Nephron (organoid): ENCODE measurements at regions not wholly inside any gene's neighbourhood (a gene's known extent, or its start where the extent isn't known, plus 50 kb on each side); places are given as distances from the start of the nearest gene placed in this dataset.

ENCODE experiments used
- H3K27ac Mint-ChIP-seq, 3 experiments: 2 replicates each; pipeline ENCODE4 v1.8.0; 2020; ENCODE audit warnings: mixed read lengths in 3 of 3, mild to moderate bottlenecking in 2 of 3, moderate library complexity in 1 of 3
- H3K27me3 Mint-ChIP-seq: 2 replicates; pipeline ENCODE4 v1.8.0; 2021; ENCODE audit warnings: low read depth, mild to moderate bottlenecking, moderate library complexity, mixed read lengths
- H3K36me3 Mint-ChIP-seq: 2 replicates; pipeline ENCODE4 v1.8.0; 2020; ENCODE audit warnings: low read depth, mixed read lengths
- H3K4me1 Mint-ChIP-seq: 2 replicates; pipeline ENCODE4 v1.8.0; 2020; ENCODE audit warnings: mixed read lengths
- H3K4me3 Mint-ChIP-seq, 3 experiments: 2 replicates each; pipeline ENCODE4 v1.8.0; 2020; ENCODE audit warnings: mild to moderate bottlenecking in 3 of 3, mixed read lengths in 3 of 3, moderate library complexity in 2 of 3
- H3K9me3 Mint-ChIP-seq: 2 replicates; pipeline ENCODE4 v1.8.0; 2020; ENCODE audit warnings: mixed read lengths
- TF ChIP-seq, protein P1 (sequence below), 3 experiments: fragments of 200-600 bp; sonication (generic); IDR thresholded peaks; one replicate each; pipeline ENCODE4 v1.5.0; 2021; ENCODE audit warnings: antibody characterized with exemption in 3 of 3; ENCODE audit not compliant: unreplicated experiment in 3 of 3

GRCh38 chrX:45758319-45758718 is 557.6 kb upstream of the DIPK2B start:
- no peaks in the 10 kb centered on the region for H3K4me1 Mint-ChIP-seq

GRCh38 chrX:45757272-45757671 is 556.6 kb upstream of the DIPK2B start:
- Mint-ChIP-seq H3K27ac (no peak overlapping the region), H3K27me3 (no peaks in the 10 kb centered on the region), H3K9me3 (peaks cover 3% of the 10 kb centered on the region), H3K4me3 (no peak overlapping the region), H3K4me1 (no peaks in the 10 kb centered on the region), H3K36me3 (peaks cover 18% of the 10 kb centered on the region)
- TF ChIP-seq, protein P1, sequence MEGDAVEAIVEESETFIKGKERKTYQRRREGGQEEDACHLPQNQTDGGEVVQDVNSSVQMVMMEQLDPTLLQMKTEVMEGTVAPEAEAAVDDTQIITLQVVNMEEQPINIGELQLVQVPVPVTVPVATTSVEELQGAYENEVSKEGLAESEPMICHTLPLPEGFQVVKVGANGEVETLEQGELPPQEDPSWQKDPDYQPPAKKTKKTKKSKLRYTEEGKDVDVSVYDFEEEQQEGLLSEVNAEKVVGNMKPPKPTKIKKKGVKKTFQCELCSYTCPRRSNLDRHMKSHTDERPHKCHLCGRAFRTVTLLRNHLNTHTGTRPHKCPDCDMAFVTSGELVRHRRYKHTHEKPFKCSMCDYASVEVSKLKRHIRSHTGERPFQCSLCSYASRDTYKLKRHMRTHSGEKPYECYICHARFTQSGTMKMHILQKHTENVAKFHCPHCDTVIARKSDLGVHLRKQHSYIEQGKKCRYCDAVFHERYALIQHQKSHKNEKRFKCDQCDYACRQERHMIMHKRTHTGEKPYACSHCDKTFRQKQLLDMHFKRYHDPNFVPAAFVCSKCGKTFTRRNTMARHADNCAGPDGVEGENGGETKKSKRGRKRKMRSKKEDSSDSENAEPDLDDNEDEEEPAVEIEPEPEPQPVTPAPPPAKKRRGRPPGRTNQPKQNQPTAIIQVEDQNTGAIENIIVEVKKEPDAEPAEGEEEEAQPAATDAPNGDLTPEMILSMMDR (IDR thresholded peaks at IDR 0.05; ENCODE audit: unreplicated experiment in 3 of 3): no peak

More at GRCh38 chrX:45758319-45758718, 557.6 kb upstream of the DIPK2B start:
- H3K27me3 Mint-ChIP-seq: no peaks in the 10 kb centered on the region
- H3K36me3 Mint-ChIP-seq: peaks cover 18% of the 10 kb centered on the region
- H3K4me3 Mint-ChIP-seq: no peak overlapping the region
- no peak overlapping the region for H3K27ac Mint-ChIP-seq
- H3K9me3 Mint-ChIP-seq: peaks cover 3% of the 10 kb centered on the region
- TF ChIP-seq, protein P1 (IDR thresholded peaks at IDR 0.05; ENCODE audit: unreplicated experiment in 3 of 3): no peak

- peaks cover 13% of the 10 kb centered on the region for H3K36me3 Mint-ChIP-seq
- no peaks in the 10 kb centered on the region for H3K4me1 Mint-ChIP-seq
- TF ChIP-seq, protein P1 (IDR thresholded peaks at IDR 0.05; ENCODE audit: unreplicated experiment in 3 of 3): no peak
- no peaks in the 10 kb centered on the region for H3K27me3 Mint-ChIP-seq
- H3K9me3 Mint-ChIP-seq: peaks cover 3% of the 10 kb centered on the region
- H3K4me3 Mint-ChIP-seq: no peak overlapping the region
- H3K27ac Mint-ChIP-seq: peak overlapping the region in 1 of 3 experiments; percentile 43
Observed at GRCh38 chrX:45756557-45756956, 555.9 kb upstream of the DIPK2B start.

- Mint-ChIP-seq H3K9me3 (peaks cover 3% of the 10 kb centered on the region), H3K4me1 (no peaks in the 10 kb centered on the region), H3K36me3 (peaks cover 11% of the 10 kb centered on the region), H3K27ac (peak overlapping the region in 1 of 3 experiments; percentile 21), H3K4me3 (no peak overlapping the region), H3K27me3 (no peaks in the 10 kb centered on the region)
- TF ChIP-seq, protein P1 (IDR thresholded peaks at IDR 0.05; ENCODE audit: unreplicated experiment in 3 of 3): no peak
Observed at GRCh38 chrX:45755703-45756102, 555.0 kb upstream of the DIPK2B start.

- Mint-ChIP-seq H3K36me3 (peaks cover 5% of the 10 kb centered on the region), H3K27me3 (no peaks in the 10 kb centered on the region), H3K4me3 (no peak overlapping the region), H3K27ac (no peak overlapping the region), H3K4me1 (peaks cover 5% of the 10 kb centered on the region), H3K9me3 (no peaks in the 10 kb centered on the region)
- TF ChIP-seq, protein P1 (IDR thresholded peaks at IDR 0.05; ENCODE audit: unreplicated experiment in 3 of 3): no peak
Observed at GRCh38 chrX:45751156-45751555, 550.5 kb upstream of the DIPK2B start.

DNA sequence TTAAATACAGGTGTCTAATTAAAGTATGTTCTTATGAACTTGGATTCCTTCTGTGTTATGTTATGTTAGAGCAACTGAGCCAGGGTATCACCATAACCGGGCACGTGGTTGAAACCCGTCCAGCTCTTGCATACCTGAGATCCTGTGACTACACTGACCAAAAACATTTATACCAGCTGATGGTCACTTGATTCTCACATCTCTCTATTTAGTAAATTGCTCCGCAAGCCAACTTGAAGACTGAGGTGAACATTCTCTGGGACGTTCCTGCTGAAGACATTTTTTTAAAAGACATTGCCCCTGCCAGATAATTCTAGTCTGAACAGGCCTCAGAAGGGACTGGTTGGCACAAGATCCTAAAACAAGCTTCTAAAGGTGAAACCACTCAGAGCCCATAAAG is 550.0 kb upstream of the DIPK2B start:
- H3K27ac Mint-ChIP-seq: no peak overlapping the region
- H3K27me3 Mint-ChIP-seq: no peaks in the 10 kb centered on the region
- H3K4me1 Mint-ChIP-seq: peaks cover 5% of the 10 kb centered on the region

More for the DNA sequence above, 550.0 kb upstream of the DIPK2B start:
- TF ChIP-seq, protein P1 (IDR thresholded peaks at IDR 0.05; ENCODE audit: unreplicated experiment in 3 of 3): no peak
- Mint-ChIP-seq H3K36me3 (peaks cover 7% of the 10 kb centered on the region), H3K9me3 (no peaks in the 10 kb centered on the region), H3K4me3 (no peak overlapping the region)
